ENCODE measurements at regions not wholly inside any gene's neighbourhood (a gene's known extent, or its start where the extent isn't known, plus 50 kb on each side); places are given as distances from the start of the nearest gene placed in this dataset.

- TF ChIP-seq POLR2AphosphoS5 (IDR thresholded peaks at IDR 0.05; ENCODE audit: borderline replicate concordance, low read depth, low read length) (no peak), EZH2 (IDR thresholded peaks at IDR 0.05) (no peak)
These were observed 1921.9 kb downstream of the OLFM4 start for GRCh38 chr13:54950546-54950945.
